ENCODE measurements at regions not wholly inside any gene's neighbourhood (a gene's known extent, or its start where the extent isn't known, plus 50 kb on each side); places are given as distances from the start of the nearest gene placed in this dataset.

DNA sequence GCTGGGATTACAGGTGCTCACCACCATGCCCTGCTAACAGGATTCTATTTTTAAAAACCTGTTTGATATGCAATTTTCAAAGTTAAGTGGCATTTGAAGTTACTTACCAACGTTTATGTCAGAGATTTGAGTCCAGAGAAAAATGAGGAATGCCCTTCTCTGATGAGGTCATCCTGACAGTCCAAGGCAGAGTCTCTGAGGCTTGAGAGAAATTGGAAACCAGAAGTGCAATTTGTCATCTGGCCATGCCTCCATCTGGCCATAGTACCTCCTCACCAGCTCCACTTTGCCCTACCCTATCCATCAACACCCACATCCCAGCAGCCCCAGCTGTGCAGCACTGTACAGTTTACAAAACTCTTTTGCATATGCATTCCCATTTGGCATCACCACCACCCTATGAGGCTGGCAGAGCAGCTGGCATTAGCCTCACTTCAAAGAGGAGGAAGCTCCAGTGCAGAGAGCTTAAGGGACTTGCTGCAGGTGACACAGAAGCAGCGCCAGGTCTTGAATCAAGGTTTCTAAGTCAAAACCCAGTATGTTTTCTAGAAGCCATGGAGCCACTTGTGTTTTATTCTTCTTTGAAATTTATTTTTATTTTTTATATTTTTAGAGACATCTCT lies 54.5 kb upstream of the PDZD8 start:
- TF ChIP-seq Cebpa-rat (IDR thresholded peaks at IDR 0.05), result no peak
- no peak overlapping the region for H3K4me2 ChIP-seq

DNA sequence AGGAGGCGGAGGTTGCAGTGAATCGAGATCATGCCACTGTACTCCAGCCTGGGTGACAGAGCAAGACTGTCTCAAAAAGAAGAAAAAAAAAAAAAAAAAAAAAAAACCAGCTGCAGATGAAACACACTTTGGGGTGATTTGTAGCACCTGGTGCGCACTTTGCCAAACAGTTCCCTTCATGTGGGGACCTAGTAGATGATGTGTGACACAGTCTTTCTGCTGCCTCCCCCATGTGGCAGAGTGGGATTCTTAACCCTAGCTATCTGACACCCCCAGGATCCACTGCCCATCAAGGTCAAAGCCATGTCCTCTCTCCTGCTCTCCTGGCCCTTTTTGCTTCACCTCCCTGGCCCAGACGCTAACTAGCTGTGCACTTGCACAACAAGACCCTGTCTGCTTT lies 52.1 kb upstream of the PDZD8 start:
- no peaks in the 10 kb centered on the region for H3K4me1 ChIP-seq
- H3K4me2 ChIP-seq, result no peak overlapping the region
- no peaks in the 10 kb centered on the region for H3K36me3 ChIP-seq
- H3K9ac ChIP-seq, result no peak overlapping the region
- TF ChIP-seq Cebpa-rat (IDR thresholded peaks at IDR 0.05), result no peak
- H3K27ac ChIP-seq, result no peak overlapping the region
- H3K9me3 ChIP-seq, result no peaks in the 10 kb centered on the region
- H3K27me3 ChIP-seq, result no peaks in the 10 kb centered on the region
- no peak overlapping the region for H3K4me3 ChIP-seq
- H4K20me1 ChIP-seq, result no peaks in the 10 kb centered on the region

More for the DNA sequence above, 54.5 kb upstream of the PDZD8 start:
- no peak overlapping the region for H3K9ac ChIP-seq
- no peak overlapping the region for H3K27ac ChIP-seq
- no peak overlapping the region for H3K4me3 ChIP-seq
- no peaks in the 10 kb centered on the region for H4K20me1 ChIP-seq
- H3K4me1 ChIP-seq, result no peaks in the 10 kb centered on the region
- no peaks in the 10 kb centered on the region for H3K36me3 ChIP-seq
- H3K27me3 ChIP-seq, result no peaks in the 10 kb centered on the region
- H3K9me3 ChIP-seq, result no peaks in the 10 kb centered on the region

DNA sequence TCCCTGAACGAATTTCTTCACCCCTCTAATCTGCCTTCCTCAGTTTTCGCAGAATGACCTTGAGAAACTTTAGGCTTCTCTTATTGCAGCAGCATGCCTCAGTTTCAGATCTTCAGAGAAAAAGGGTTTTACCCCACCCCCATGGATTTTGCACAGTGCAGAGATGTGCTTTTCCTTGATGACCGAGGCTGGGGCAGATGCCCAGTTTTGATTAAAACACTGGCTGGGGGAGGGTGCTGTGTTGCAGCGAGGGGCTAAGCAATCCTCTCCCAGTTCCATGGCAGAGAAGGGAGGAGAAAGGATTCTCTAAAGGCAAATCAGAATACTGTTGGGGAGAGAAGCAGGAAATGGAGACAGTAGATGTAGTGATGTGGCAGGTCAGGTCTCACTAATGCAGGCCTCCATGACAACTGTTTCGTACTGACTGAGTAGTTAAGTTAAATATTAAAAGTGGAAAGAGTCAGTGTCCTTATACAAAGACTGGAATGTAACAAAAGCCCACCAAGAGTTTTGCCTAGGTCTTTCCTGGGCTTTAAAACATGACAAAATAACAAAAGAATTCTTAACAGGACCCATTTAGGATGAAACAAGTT lies 50.8 kb upstream of the PDZD8 start:
- H4K20me1 ChIP-seq, result no peaks in the 10 kb centered on the region
- H3K9ac ChIP-seq, result no peak overlapping the region
- H3K4me2 ChIP-seq, result no peak overlapping the region

DNA sequence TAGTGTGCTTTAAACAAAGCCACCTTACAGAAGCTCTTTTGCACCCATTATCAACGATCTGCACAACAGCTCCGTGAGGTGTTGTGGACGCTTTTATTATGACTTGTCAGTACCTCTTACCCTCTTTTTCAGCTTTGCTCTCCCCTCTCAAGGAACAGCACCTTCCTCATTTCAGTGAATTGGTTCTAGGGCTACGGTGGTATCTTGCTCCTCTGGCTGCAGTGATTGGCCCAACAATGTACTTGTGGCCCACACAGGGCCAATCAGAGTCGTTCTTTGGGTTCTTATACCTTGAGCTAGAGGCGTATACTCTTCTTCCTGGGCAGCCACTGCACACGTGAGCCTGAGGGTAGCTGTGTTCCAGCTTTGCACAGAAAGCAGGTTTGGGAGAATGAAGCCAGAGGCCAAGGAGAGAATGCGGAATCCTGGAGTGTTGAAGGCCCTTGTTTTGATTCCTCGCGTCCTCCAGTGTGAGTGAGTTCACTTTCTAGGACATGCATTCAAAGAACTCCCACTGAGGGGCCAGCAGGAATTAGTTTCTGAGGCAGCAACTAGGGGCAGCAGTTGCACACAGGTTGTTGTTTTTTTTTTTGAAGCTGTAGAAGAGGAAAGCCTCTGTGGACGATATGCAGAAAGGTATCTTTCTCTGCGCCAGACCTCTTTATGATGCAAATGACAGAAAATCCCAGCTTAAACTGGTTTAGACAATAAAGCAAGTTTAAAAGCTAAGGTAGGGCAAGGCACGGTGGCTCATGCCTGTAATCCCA lies 49.8 kb upstream of the PDZD8 start:
- H3K27ac ChIP-seq, result no peak overlapping the region
- no peak overlapping the region for H3K4me2 ChIP-seq
- H3K4me3 ChIP-seq, result no peak overlapping the region
- no peaks in the 10 kb centered on the region for H3K36me3 ChIP-seq
- no peak overlapping the region for H3K9ac ChIP-seq
- no peaks in the 10 kb centered on the region for H3K9me3 ChIP-seq
- no peaks in the 10 kb centered on the region for H3K27me3 ChIP-seq
- no peaks in the 10 kb centered on the region for H3K4me1 ChIP-seq
- no peak for TF ChIP-seq Cebpa-rat (IDR thresholded peaks at IDR 0.05)
- no peaks in the 10 kb centered on the region for H4K20me1 ChIP-seq

More for the DNA sequence above, 50.8 kb upstream of the PDZD8 start:
- H3K27me3 ChIP-seq, result no peaks in the 10 kb centered on the region
- H3K4me1 ChIP-seq, result no peaks in the 10 kb centered on the region
- no peaks in the 10 kb centered on the region for H3K36me3 ChIP-seq
- no peak overlapping the region for H3K27ac ChIP-seq
- H3K9me3 ChIP-seq, result no peaks in the 10 kb centered on the region
- no peak for TF ChIP-seq Cebpa-rat (IDR thresholded peaks at IDR 0.05)
- no peak overlapping the region for H3K4me3 ChIP-seq

Data from BLaER1 (cell line).